ENCODE measurements at regions not wholly inside any gene's neighbourhood (a gene's known extent, or its start where the extent isn't known, plus 50 kb on each side); places are given as distances from the start of the nearest gene placed in this dataset.
A peak's percentile ranks its signal among the peaks of the same experiment; 100 is the strongest.

- DNase-seq (ENCODE audit: insufficient read length, low spot score) (no peak), FAIRE-seq (no peak)
- TF ChIP-seq PAX5 (IDR thresholded peaks at IDR 0.05; ENCODE audit: insufficient read depth, low read length, severe bottlenecking) (no peak), POLR2AphosphoS5 (IDR thresholded peaks at IDR 0.05; ENCODE audit: low read depth, low read length) (no peak), TAF1 (IDR thresholded peaks at IDR 0.05; ENCODE audit: low read depth, low read length) (no peak), SPI1 (IDR thresholded peaks at IDR 0.05; ENCODE audit: low read depth, low read length) (no peak), POLR2A (IDR thresholded peaks at IDR 0.05; ENCODE audit: low read depth, low read length) (no peak), POU2F2 (IDR thresholded peaks at IDR 0.05; ENCODE audit: low read depth, low read length) (no peak)
These were observed 285.4 kb upstream of the AZI2 start for GRCh38 chr3:28634019-28634418.

DNA sequence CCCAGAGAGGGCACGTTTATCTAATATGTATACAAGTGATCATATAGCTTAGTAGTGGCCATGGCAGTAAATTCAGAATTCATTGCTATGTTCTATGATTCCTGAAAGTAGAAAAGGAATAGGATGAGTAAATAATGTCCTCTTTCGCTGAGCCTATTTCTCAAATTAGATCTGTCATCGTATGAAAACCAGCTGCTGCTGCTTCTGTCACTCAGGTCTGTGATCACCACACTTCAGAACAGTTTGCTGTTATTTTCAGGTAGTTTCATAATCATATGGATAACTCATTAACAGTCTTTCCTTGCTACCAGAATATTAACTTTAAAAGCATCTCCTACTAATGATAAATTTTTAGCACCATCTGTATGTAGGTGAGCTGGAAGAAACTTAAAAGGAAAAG, 289.1 kb upstream of the AZI2 start:
- DNase-seq (ENCODE audit: insufficient read length, low spot score), result no peak
- no peak for FAIRE-seq
- TF ChIP-seq TAF1 (IDR thresholded peaks at IDR 0.05; ENCODE audit: low read depth, low read length), result no peak
- TF ChIP-seq POU2F2 (IDR thresholded peaks at IDR 0.05; ENCODE audit: low read depth, low read length), result no peak
- no peak for TF ChIP-seq POLR2AphosphoS5 (IDR thresholded peaks at IDR 0.05; ENCODE audit: low read depth, low read length)
- no peak for TF ChIP-seq SPI1 (IDR thresholded peaks at IDR 0.05; ENCODE audit: low read depth, low read length)
- TF ChIP-seq POLR2A (IDR thresholded peaks at IDR 0.05; ENCODE audit: low read depth, low read length), result no peak
- no peak for TF ChIP-seq PAX5 (IDR thresholded peaks at IDR 0.05; ENCODE audit: insufficient read depth, low read length, severe bottlenecking)

DNA sequence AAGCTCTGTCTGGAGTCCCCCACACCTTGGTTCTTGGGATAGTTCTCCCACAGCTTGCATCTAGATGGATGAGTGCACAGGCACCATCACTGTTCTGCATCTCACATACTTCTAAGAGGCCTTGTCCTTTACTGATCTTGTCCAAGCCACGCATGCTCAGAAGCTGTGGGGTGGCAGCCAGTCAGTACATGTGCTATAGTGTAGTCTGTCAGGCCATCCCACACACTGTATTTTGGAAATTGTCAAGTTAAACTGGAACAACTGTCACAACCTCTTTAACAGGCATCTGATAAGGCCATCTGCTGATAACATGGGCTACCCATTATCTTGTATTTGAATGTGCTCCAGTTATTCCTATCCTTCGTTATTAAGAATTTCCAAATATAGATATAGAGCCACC, 296.5 kb upstream of the AZI2 start:
- FAIRE-seq (no peak), DNase-seq (ENCODE audit: insufficient read length, low spot score) (no peak)
- no peak for TF ChIP-seq SPI1 (IDR thresholded peaks at IDR 0.05; ENCODE audit: low read depth, low read length)
- no peak for TF ChIP-seq POU2F2 (IDR thresholded peaks at IDR 0.05; ENCODE audit: low read depth, low read length)
- no peak for TF ChIP-seq POLR2AphosphoS5 (IDR thresholded peaks at IDR 0.05; ENCODE audit: low read depth, low read length)
- TF ChIP-seq TAF1 (IDR thresholded peaks at IDR 0.05; ENCODE audit: low read depth, low read length), result no peak
- no peak for TF ChIP-seq POLR2A (IDR thresholded peaks at IDR 0.05; ENCODE audit: low read depth, low read length)
- no peak for TF ChIP-seq PAX5 (IDR thresholded peaks at IDR 0.05; ENCODE audit: insufficient read depth, low read length, severe bottlenecking)

GRCh38 chr3:28646435-28646834, 297.8 kb upstream of the AZI2 start:
- no peak for FAIRE-seq
- no peak for TF ChIP-seq TAF1 (IDR thresholded peaks at IDR 0.05; ENCODE audit: low read depth, low read length)
- no peak for DNase-seq (ENCODE audit: insufficient read length, low spot score)

- TF ChIP-seq SPI1 (IDR thresholded peaks at IDR 0.05; ENCODE audit: low read depth, low read length) (no peak), POLR2AphosphoS5 (IDR thresholded peaks at IDR 0.05; ENCODE audit: low read depth, low read length) (no peak), PAX5 (IDR thresholded peaks at IDR 0.05; ENCODE audit: insufficient read depth, low read length, severe bottlenecking) (no peak), POLR2A (IDR thresholded peaks at IDR 0.05; ENCODE audit: low read depth, low read length) (no peak), TAF1 (IDR thresholded peaks at IDR 0.05; ENCODE audit: low read depth, low read length) (no peak), POU2F2 (IDR thresholded peaks at IDR 0.05; ENCODE audit: low read depth, low read length) (no peak)
- FAIRE-seq, result no peak
- DNase-seq (ENCODE audit: insufficient read length, low spot score), result no peak
These were observed 300.6 kb upstream of the AZI2 start for GRCh38 chr3:28649266-28649665.

DNA sequence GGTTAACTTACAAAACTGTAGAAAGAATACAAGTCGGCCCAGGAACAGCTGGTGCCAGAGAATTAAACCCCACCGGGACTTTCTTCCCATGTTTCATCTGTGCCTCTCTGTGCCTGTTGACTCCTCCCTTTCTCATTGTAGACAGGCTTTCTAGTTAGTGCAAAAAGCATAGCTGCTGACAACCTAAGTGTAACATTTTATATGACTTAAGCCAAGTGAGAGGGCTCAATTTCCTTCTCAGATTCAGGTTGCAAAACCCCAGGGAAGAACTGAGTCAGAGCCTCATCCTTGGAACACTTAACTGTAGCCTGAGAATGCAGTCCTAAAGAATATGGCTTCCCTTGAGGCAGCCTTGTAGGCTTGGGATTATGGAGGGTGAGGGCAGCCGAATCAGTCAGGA, 302.5 kb upstream of the AZI2 start:
- DNase-seq (ENCODE audit: insufficient read length, low spot score) (no peak), FAIRE-seq (no peak)
- TF ChIP-seq POLR2A (IDR thresholded peaks at IDR 0.05; ENCODE audit: low read depth, low read length) (no peak), POLR2AphosphoS5 (IDR thresholded peaks at IDR 0.05; ENCODE audit: low read depth, low read length) (no peak), TAF1 (IDR thresholded peaks at IDR 0.05; ENCODE audit: low read depth, low read length) (no peak), POU2F2 (IDR thresholded peaks at IDR 0.05; ENCODE audit: low read depth, low read length) (no peak), SPI1 (IDR thresholded peaks at IDR 0.05; ENCODE audit: low read depth, low read length) (no peak), PAX5 (IDR thresholded peaks at IDR 0.05; ENCODE audit: insufficient read depth, low read length, severe bottlenecking) (no peak)

DNA sequence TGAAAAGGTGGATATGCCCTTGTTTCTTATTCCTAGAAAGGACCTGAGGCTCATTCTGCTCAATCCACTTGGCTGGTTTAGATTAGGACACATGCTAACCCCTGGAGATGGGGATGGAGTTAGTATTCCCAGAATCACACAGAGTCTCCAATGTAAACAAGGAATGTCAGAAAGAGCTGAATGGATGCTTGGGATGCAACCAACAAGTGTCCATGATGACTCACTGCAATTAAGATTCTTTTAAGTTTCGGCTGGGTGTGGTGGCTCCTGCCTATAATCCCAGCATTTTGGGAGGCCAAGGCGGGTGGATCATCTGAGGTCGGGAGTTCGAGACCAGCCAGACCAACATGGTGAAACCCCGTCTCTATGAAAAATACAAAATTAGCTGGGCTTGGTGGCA, 315.5 kb upstream of the AZI2 start:
- DNase-seq (ENCODE audit: insufficient read length, low spot score) (no peak), FAIRE-seq (no peak)
- no peak for TF ChIP-seq TAF1 (IDR thresholded peaks at IDR 0.05; ENCODE audit: low read depth, low read length)
- no peak for TF ChIP-seq POLR2A (IDR thresholded peaks at IDR 0.05; ENCODE audit: low read depth, low read length)
- no peak for TF ChIP-seq SPI1 (IDR thresholded peaks at IDR 0.05; ENCODE audit: low read depth, low read length)
- no peak for TF ChIP-seq PAX5 (IDR thresholded peaks at IDR 0.05; ENCODE audit: insufficient read depth, low read length, severe bottlenecking)
- TF ChIP-seq POLR2AphosphoS5 (IDR thresholded peaks at IDR 0.05; ENCODE audit: low read depth, low read length), result no peak
- TF ChIP-seq POU2F2 (IDR thresholded peaks at IDR 0.05; ENCODE audit: low read depth, low read length), result no peak

GRCh38 chr3:28667646-28668621, 319.3 kb upstream of the AZI2 start:
- no peak for TF ChIP-seq SPI1 (IDR thresholded peaks at IDR 0.05; ENCODE audit: low read depth, low read length)
- no peak for TF ChIP-seq TAF1 (IDR thresholded peaks at IDR 0.05; ENCODE audit: low read depth, low read length)
- TF ChIP-seq POLR2AphosphoS5 (IDR thresholded peaks at IDR 0.05; ENCODE audit: low read depth, low read length), result no peak
- no peak for TF ChIP-seq POU2F2 (IDR thresholded peaks at IDR 0.05; ENCODE audit: low read depth, low read length)
- no peak for TF ChIP-seq PAX5 (IDR thresholded peaks at IDR 0.05; ENCODE audit: insufficient read depth, low read length, severe bottlenecking)
- no peak for TF ChIP-seq POLR2A (IDR thresholded peaks at IDR 0.05; ENCODE audit: low read depth, low read length)
- DNase-seq (ENCODE audit: insufficient read length, low spot score) (peak; percentile 7), FAIRE-seq (peak; percentile 88)

DNA sequence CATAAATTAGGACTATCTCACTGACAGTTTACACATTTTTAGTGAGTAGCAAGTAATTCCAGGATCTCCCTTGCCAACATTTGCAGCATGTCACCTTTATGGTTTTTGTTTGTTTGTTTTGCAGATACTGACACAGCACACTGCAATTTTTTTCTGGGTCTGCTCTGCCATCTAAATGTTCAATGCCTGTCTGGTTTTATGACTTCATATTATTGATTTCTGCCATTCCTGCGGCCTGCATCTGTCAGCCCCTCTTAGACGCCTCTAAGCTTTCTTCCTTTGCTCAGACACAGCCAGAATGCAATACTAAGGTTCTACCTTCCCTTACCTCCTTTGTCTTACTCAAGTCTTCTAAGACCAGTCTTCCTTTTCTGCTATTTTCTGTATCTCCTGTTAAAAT, 321.2 kb upstream of the AZI2 start:
- TF ChIP-seq POLR2A (IDR thresholded peaks at IDR 0.05; ENCODE audit: low read depth, low read length) (no peak), PAX5 (IDR thresholded peaks at IDR 0.05; ENCODE audit: insufficient read depth, low read length, severe bottlenecking) (no peak), POU2F2 (IDR thresholded peaks at IDR 0.05; ENCODE audit: low read depth, low read length) (no peak), TAF1 (IDR thresholded peaks at IDR 0.05; ENCODE audit: low read depth, low read length) (no peak)
- FAIRE-seq (no peak), DNase-seq (ENCODE audit: insufficient read length, low spot score) (no peak)

DNA sequence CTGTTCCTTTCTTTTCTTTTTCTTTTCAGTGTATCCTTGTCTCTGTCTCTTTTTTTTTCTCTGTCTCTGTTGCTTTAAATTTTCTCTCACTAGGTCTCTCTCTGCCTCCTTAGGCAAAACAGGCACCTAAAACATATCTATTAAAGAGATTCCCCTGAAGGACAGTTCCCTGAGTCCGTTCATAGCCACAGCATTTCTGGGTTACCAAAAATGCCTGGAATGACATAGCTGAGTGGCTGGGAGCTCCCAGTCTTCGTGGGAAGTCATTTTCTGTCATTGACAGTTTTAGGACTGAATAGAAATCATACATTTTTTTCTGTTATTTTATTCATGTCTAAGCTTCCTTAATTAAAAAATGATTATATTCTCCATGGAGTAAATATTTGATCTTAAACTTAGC, 323.8 kb upstream of the AZI2 start:
- no peak for TF ChIP-seq POU2F2 (IDR thresholded peaks at IDR 0.05; ENCODE audit: low read depth, low read length)
- no peak for TF ChIP-seq POLR2A (IDR thresholded peaks at IDR 0.05; ENCODE audit: low read depth, low read length)
- TF ChIP-seq PAX5 (IDR thresholded peaks at IDR 0.05; ENCODE audit: insufficient read depth, low read length, severe bottlenecking), result no peak
- no peak for TF ChIP-seq SPI1 (IDR thresholded peaks at IDR 0.05; ENCODE audit: low read depth, low read length)
- no peak for TF ChIP-seq TAF1 (IDR thresholded peaks at IDR 0.05; ENCODE audit: low read depth, low read length)
- no peak for TF ChIP-seq POLR2AphosphoS5 (IDR thresholded peaks at IDR 0.05; ENCODE audit: low read depth, low read length)
- DNase-seq (ENCODE audit: insufficient read length, low spot score) (no peak), FAIRE-seq (no peak)

All from GM12891 (cell line).